ENCODE measurements at regions not wholly inside any gene's neighbourhood (a gene's known extent, or its start where the extent isn't known, plus 50 kb on each side); places are given as distances from the start of the nearest gene placed in this dataset.

DNA sequence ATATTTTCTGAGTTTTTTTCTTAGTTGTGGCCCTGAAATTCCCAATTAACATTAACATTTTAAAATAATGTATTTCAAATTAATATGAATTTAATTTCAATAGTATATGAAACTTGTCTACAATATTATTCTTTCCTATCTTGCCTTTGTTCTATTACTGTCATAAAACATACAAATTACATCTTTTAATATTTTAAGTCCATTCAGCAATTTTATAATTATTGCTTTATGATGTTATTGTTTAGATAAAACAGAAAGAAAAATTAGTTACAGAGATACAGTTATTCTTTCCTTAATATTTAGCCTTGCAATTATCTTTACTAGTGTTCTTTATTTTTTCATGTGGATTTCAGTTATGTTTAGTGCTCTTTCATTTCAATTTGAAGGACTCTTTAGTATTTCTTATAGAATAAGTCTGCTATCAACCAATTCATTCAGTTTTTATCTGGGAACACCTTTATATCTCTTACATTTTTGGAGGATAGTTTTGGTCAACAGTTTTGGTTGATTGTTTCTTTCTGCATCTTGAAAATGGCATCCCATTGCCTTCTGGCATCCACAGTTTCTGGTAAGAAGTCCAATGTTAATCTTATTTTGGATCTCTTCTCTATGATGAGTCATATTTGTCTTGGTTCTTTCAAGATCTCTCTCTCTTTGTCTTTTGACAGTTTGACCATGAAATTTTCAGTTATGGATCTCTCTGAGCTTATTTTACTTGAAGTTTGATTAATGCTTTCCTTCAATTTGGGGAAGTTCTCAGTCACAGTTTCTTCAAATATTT, 76.9 kb upstream of the CHST9 start:
- TF ChIP-seq, protein P1, sequence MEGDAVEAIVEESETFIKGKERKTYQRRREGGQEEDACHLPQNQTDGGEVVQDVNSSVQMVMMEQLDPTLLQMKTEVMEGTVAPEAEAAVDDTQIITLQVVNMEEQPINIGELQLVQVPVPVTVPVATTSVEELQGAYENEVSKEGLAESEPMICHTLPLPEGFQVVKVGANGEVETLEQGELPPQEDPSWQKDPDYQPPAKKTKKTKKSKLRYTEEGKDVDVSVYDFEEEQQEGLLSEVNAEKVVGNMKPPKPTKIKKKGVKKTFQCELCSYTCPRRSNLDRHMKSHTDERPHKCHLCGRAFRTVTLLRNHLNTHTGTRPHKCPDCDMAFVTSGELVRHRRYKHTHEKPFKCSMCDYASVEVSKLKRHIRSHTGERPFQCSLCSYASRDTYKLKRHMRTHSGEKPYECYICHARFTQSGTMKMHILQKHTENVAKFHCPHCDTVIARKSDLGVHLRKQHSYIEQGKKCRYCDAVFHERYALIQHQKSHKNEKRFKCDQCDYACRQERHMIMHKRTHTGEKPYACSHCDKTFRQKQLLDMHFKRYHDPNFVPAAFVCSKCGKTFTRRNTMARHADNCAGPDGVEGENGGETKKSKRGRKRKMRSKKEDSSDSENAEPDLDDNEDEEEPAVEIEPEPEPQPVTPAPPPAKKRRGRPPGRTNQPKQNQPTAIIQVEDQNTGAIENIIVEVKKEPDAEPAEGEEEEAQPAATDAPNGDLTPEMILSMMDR (IDR thresholded peaks at IDR 0.05 in 2 of 3, conservative IDR thresholded peaks at IDR 0.05 in 1 of 3; ENCODE audit: borderline replicate concordance in 1 of 3, insufficient read depth in 1 of 3, low read depth in 2 of 3, low read length in 2 of 3) = no peak
- no peak for TF ChIP-seq EZH2 (IDR thresholded peaks at IDR 0.05)
- no peak for TF ChIP-seq RAD21 (IDR thresholded peaks at IDR 0.05; ENCODE audit: low read depth)
- no peak for TF ChIP-seq POLR2A (IDR thresholded peaks at IDR 0.05; ENCODE audit: borderline replicate concordance, extremely low read depth, insufficient read depth, insufficient read length)
- no peak for TF ChIP-seq POLR2AphosphoS5 (IDR thresholded peaks at IDR 0.05; ENCODE audit: low read depth, low read length)
- no peak for TF ChIP-seq MAX (IDR thresholded peaks at IDR 0.05)
- TF ChIP-seq, protein P2, sequence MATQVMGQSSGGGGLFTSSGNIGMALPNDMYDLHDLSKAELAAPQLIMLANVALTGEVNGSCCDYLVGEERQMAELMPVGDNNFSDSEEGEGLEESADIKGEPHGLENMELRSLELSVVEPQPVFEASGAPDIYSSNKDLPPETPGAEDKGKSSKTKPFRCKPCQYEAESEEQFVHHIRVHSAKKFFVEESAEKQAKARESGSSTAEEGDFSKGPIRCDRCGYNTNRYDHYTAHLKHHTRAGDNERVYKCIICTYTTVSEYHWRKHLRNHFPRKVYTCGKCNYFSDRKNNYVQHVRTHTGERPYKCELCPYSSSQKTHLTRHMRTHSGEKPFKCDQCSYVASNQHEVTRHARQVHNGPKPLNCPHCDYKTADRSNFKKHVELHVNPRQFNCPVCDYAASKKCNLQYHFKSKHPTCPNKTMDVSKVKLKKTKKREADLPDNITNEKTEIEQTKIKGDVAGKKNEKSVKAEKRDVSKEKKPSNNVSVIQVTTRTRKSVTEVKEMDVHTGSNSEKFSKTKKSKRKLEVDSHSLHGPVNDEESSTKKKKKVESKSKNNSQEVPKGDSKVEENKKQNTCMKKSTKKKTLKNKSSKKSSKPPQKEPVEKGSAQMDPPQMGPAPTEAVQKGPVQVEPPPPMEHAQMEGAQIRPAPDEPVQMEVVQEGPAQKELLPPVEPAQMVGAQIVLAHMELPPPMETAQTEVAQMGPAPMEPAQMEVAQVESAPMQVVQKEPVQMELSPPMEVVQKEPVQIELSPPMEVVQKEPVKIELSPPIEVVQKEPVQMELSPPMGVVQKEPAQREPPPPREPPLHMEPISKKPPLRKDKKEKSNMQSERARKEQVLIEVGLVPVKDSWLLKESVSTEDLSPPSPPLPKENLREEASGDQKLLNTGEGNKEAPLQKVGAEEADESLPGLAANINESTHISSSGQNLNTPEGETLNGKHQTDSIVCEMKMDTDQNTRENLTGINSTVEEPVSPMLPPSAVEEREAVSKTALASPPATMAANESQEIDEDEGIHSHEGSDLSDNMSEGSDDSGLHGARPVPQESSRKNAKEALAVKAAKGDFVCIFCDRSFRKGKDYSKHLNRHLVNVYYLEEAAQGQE (IDR thresholded peaks at IDR 0.05; ENCODE audit: low read depth) = no peak
- TF ChIP-seq JUND (IDR thresholded peaks at IDR 0.05) = no peak
- TF ChIP-seq, protein P3, sequence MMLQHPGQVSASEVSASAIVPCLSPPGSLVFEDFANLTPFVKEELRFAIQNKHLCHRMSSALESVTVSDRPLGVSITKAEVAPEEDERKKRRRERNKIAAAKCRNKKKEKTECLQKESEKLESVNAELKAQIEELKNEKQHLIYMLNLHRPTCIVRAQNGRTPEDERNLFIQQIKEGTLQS (IDR thresholded peaks at IDR 0.05) = no peak
- no peak for TF ChIP-seq FOSL1 (IDR thresholded peaks at IDR 0.05; ENCODE audit: low read depth)

Data from HCT116 (cell line).